Neutrophil (primary cell): ENCODE measurements at regions not wholly inside any gene's neighbourhood (a gene's known extent, or its start where the extent isn't known, plus 50 kb on each side); places are given as distances from the start of the nearest gene placed in this dataset.

ENCODE experiments used
- H3K27ac ChIP-seq: fragments of 200-600 bp; sonication (generic); 2 replicates; pipeline ENCODE4 v1.5.1; 2016; ENCODE audit warnings: mild to moderate bottlenecking, moderate library complexity
- H3K27me3 ChIP-seq: fragments of 200-600 bp; sonication (generic); 2 replicates; pipeline ENCODE4 v1.6.0; 2016; ENCODE audit warnings: mild to moderate bottlenecking
- H3K36me3 ChIP-seq: fragments of 200-600 bp; sonication (generic); 2 replicates; pipeline ENCODE4 v1.5.1; 2017
- H3K4me1 ChIP-seq, 2 experiments: fragments of 200-600 bp in 1 of 2; sonication (generic) in 1 of 2; 1 replicate in 1 of 2; 2 replicates in 1 of 2; pipeline versions ENCODE4 v1.5.1 to v1.6.1; 2013 to 2016; ENCODE audit warnings: low read depth in 1 of 2, low read length in 1 of 2, mild to moderate bottlenecking in 1 of 2, moderate library complexity in 1 of 2; ENCODE audit not compliant: control insufficient read depth in 1 of 2, insufficient read depth in 1 of 2
- H3K4me3 ChIP-seq, 2 experiments: fragments of 200-600 bp in 1 of 2; sonication (generic) in 1 of 2; 1 replicate in 1 of 2; 2 replicates in 1 of 2; pipeline ENCODE4 v1.5.1; 2013 to 2016; ENCODE audit warnings: low read depth in 1 of 2, low read length in 1 of 2, mild to moderate bottlenecking in 1 of 2, moderate library complexity in 1 of 2
- H3K9me3 ChIP-seq: fragments of 200-600 bp; sonication (generic); 2 replicates; pipeline ENCODE4 v1.5.1; 2016
- TF ChIP-seq, protein P1 (sequence below): fragments of 200-600 bp; sonication (generic); IDR thresholded peaks from 2 replicates; pipeline ENCODE4 v1.5.1; 2016; ENCODE audit warnings: antibody characterized with exemption

GRCh38 chr2:58553522-58553921, 312.4 kb upstream of the FANCL start:
- Histone ChIP-seq H3K4me3 (no peak overlapping the region), H3K4me1 (no peaks in the 10 kb centered on the region), H3K27ac (no peak overlapping the region), H3K36me3 (no peaks in the 10 kb centered on the region), H3K27me3 (no peaks in the 10 kb centered on the region), H3K9me3 (no peaks in the 10 kb centered on the region)
- TF ChIP-seq, protein P1, sequence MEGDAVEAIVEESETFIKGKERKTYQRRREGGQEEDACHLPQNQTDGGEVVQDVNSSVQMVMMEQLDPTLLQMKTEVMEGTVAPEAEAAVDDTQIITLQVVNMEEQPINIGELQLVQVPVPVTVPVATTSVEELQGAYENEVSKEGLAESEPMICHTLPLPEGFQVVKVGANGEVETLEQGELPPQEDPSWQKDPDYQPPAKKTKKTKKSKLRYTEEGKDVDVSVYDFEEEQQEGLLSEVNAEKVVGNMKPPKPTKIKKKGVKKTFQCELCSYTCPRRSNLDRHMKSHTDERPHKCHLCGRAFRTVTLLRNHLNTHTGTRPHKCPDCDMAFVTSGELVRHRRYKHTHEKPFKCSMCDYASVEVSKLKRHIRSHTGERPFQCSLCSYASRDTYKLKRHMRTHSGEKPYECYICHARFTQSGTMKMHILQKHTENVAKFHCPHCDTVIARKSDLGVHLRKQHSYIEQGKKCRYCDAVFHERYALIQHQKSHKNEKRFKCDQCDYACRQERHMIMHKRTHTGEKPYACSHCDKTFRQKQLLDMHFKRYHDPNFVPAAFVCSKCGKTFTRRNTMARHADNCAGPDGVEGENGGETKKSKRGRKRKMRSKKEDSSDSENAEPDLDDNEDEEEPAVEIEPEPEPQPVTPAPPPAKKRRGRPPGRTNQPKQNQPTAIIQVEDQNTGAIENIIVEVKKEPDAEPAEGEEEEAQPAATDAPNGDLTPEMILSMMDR: no peak

DNA sequence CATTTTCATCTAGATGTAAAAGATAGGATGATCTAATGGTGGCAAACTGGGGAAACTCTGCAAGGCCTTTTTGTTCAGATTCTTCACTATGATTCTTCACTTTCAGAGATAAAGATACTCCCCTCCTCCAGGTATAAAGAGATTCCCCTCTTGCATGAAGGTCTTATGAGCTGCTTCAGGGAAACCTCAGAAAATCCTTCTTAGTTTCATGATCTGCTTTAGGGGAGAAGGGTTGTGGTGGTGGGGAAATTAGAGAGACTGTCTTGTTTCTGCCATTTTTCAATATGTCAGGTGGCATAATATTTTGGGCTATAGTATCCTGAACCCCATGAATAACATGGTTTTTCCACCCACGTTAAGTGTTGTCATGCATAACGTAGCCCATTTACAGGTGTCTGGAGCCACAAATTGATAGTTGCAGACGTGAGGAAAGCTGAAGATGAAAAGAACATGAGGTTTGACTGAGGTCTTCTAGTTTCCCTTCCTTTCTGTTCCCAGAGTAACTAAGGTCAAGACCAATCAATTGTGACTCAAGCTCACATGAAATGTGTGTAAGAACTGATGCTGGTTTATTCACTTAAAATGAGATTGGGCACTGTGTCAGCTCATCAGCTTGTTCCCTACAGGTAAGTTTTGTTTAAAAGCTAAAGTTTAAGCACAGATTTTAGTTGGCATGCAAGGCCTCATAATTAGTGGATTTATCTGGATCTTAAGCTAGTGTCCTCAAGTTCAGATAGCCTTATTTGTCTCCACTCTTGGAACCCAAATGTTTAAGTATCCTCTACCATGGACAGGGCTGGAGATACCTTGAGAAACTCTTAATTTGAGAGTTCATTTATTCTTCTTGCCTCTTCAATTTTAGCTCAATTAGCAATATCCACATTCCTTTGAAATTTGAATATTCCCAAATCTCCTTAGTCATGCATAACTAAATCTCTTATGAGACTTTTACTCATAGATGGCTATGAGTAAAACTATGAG, 304.5 kb upstream of the FANCL start:
- H3K4me1 ChIP-seq: no peaks in the 10 kb centered on the region
- no peak overlapping the region for H3K27ac ChIP-seq
- no peak overlapping the region for H3K4me3 ChIP-seq
- TF ChIP-seq, protein P1: no peak
- H3K27me3 ChIP-seq: no peaks in the 10 kb centered on the region
- no peaks in the 10 kb centered on the region for H3K9me3 ChIP-seq
- no peaks in the 10 kb centered on the region for H3K36me3 ChIP-seq

DNA sequence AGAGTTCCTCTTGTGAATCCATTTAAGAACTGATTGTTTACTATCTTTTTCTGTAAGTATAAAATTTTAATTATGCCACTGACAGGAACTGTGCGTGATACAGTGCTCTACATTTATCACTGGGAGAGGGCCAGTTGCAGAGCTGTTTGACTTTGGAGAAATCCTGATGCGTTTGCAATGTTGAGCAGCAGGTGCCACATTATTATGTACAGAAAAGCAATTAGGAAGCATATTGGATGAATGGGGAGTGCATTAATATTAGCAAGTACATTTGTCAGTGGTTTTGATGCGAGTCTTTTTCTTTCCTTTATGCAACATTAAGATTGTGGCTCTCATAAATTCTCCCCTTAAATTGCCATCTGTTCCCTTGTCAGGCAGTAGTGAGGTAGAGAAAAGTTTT, 302.3 kb upstream of the FANCL start:
- TF ChIP-seq, protein P1: no peak
- Histone ChIP-seq H3K9me3 (no peaks in the 10 kb centered on the region), H3K27ac (no peak overlapping the region)

GRCh38 chr2:58541511-58541910, 300.4 kb upstream of the FANCL start:
- Histone ChIP-seq H3K27ac (no peak overlapping the region), H3K4me3 (no peak overlapping the region), H3K36me3 (no peaks in the 10 kb centered on the region), H3K9me3 (no peaks in the 10 kb centered on the region), H3K27me3 (no peaks in the 10 kb centered on the region), H3K4me1 (no peaks in the 10 kb centered on the region)
- TF ChIP-seq, protein P1: no peak

More for the DNA sequence above, 302.3 kb upstream of the FANCL start:
- Histone ChIP-seq H3K4me3 (no peak overlapping the region), H3K27me3 (no peaks in the 10 kb centered on the region), H3K36me3 (no peaks in the 10 kb centered on the region), H3K4me1 (no peaks in the 10 kb centered on the region)

- Histone ChIP-seq H3K4me1 (no peaks in the 10 kb centered on the region), H3K27ac (no peak overlapping the region), H3K36me3 (no peaks in the 10 kb centered on the region), H3K4me3 (no peak overlapping the region), H3K27me3 (no peaks in the 10 kb centered on the region), H3K9me3 (no peaks in the 10 kb centered on the region)
- TF ChIP-seq, protein P1: no peak
Measured at GRCh38 chr2:58540681-58541080, 299.6 kb upstream of the FANCL start.
